ENCODE measurements at regions not wholly inside any gene's neighbourhood (a gene's known extent, or its start where the extent isn't known, plus 50 kb on each side); places are given as distances from the start of the nearest gene placed in this dataset.

DNA sequence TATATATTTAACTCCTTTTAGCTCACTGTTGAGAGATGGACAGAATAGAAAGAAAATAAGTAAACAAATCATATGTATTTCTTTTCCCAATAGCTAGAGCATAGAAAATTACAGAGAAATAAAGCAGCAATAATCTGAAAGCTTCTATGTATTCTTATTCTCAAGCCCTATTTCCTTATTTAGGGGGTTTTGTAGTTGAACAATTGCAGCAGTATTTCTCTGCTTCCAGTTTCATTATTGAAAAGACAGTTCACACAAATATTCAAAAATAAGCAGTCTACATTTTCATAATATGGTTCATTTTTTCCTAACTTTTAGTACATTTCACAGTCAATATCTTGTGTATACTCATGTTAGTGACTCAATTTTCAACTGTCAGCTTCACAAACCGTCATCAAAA lies 638.2 kb downstream of the MRPL39 start:
- TF ChIP-seq CTCF (IDR thresholded peaks at IDR 0.05), result no peak
- Histone ChIP-seq H3K27ac (no peak overlapping the region), H3K4me1 (no peaks in the 10 kb centered on the region), H3K4me3 (no peak overlapping the region), H3K27me3 (no peaks in the 10 kb centered on the region), H3K9me3 (peaks cover 0 to 14% of the 10 kb centered on the region in 2 donors), H3K36me3 (no peaks in the 10 kb centered on the region)
- intact Hi-C loops (cut with DNase I), result no loop called here
- DNase-seq (no peak), ATAC-seq (no peak)

GRCh38 chr21:24955275-24955961 lies 651.9 kb downstream of the MRPL39 start:
- peaks cover 0 to 3% of the 10 kb centered on the region in 2 donors for H3K9me3 ChIP-seq
- DNase-seq (no peak), ATAC-seq (no peak)
- no peak for TF ChIP-seq CTCF (IDR thresholded peaks at IDR 0.05)
- no peak overlapping the region for H3K4me3 ChIP-seq
- H3K4me1 ChIP-seq, result no peaks in the 10 kb centered on the region
- no peak overlapping the region for H3K27ac ChIP-seq
- intact Hi-C loops (cut with DNase I), result no loop called here
- no peaks in the 10 kb centered on the region for H3K36me3 ChIP-seq
- H3K27me3 ChIP-seq, result no peaks in the 10 kb centered on the region

DNA sequence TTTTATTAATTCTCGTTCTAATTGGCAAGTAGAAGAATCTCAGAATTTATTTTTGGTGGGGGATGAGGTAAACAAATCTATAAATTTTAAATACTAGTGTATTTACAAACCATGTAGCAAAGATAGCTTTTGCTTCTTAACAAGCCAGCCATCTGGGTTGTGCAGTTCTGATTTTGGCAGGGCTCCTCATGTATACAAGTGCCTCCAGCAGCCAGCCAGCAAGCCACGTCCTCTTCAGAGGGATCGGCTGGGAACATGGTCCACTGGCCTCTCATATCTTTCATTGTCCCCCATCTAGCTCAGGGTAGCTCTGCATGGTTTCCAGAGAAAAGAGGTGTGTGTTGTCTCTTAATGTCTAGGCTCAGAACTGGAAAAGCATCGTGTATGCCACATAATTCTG lies 659.1 kb downstream of the MRPL39 start:
- ATAC-seq, result no peak
- no peak for DNase-seq
- intact Hi-C loops (cut with DNase I), result no loop called here

GRCh38 chr21:24945910-24946309 lies 661.4 kb downstream of the MRPL39 start:
- Histone ChIP-seq H3K4me3 (no peak overlapping the region), H3K27ac (no peak overlapping the region), H3K4me1 (no peaks in the 10 kb centered on the region), H3K36me3 (no peaks in the 10 kb centered on the region), H3K27me3 (no peaks in the 10 kb centered on the region), H3K9me3 (no peaks in the 10 kb centered on the region)
- ATAC-seq, result no peak
- DNase-seq, result no peak
- TF ChIP-seq CTCF (IDR thresholded peaks at IDR 0.05), result no peak
- intact Hi-C loops (cut with DNase I), result no loop called here

More for the DNA sequence above, 659.1 kb downstream of the MRPL39 start:
- H3K27me3 ChIP-seq, result no peaks in the 10 kb centered on the region
- no peak overlapping the region for H3K27ac ChIP-seq
- no peaks in the 10 kb centered on the region for H3K9me3 ChIP-seq
- no peak overlapping the region for H3K4me3 ChIP-seq
- TF ChIP-seq CTCF (IDR thresholded peaks at IDR 0.05), result no peak
- H3K4me1 ChIP-seq, result no peaks in the 10 kb centered on the region
- H3K36me3 ChIP-seq, result no peaks in the 10 kb centered on the region

GRCh38 chr21:24941316-24942185 lies 665.7 kb downstream of the MRPL39 start:
- peak; percentile 46 for ATAC-seq

More at GRCh38 chr21:24941316-24942185, 665.7 kb downstream of the MRPL39 start:
- no peak for TF ChIP-seq CTCF (IDR thresholded peaks at IDR 0.05)
- H3K27me3 ChIP-seq, result no peaks in the 10 kb centered on the region
- no peaks in the 10 kb centered on the region for H3K36me3 ChIP-seq
- H3K27ac ChIP-seq, result no peak overlapping the region
- H3K4me3 ChIP-seq, result no peak overlapping the region
- DNase-seq, result no peak
- H3K4me1 ChIP-seq, result no peaks in the 10 kb centered on the region
- intact Hi-C loops (cut with DNase I), result no loop called here
- H3K9me3 ChIP-seq, result no peaks in the 10 kb centered on the region
